Left lung (tissue), 4 donors: ENCODE measurements at regions not wholly inside any gene's neighbourhood (a gene's known extent, or its start where the extent isn't known, plus 50 kb on each side); places are given as distances from the start of the nearest gene placed in this dataset.

ENCODE experiments used
- ATAC-seq: fragments of 200-7000 bp; cut with Tn5 transposase; one replicate; pipeline ENCODE4 v1.9.1; 2020; ENCODE audit warnings: moderate library complexity
- DNase-seq, 4 donors: peaks; one replicate each; pipeline ENCODE4 v3.0.0-alpha.2; 2013 to 2020
- H3K27ac ChIP-seq, 2 donors: fragments of 200-600 bp; sonication (generic) in 1 of 2; one replicate each; pipeline versions ENCODE4 v1.5.0 to v1.8.0; 2020 to 2021
- H3K27me3 ChIP-seq, 2 donors: fragments of 200-600 bp; sonication (generic) in 1 of 2; one replicate each; pipeline versions ENCODE4 v1.5.0 to v1.8.0; 2020 to 2021
- H3K36me3 ChIP-seq, 2 donors: fragments of 200-600 bp; sonication (generic) in 1 of 2; one replicate each; pipeline versions ENCODE4 v1.5.0 to v1.8.0; 2020 to 2021
- H3K4me1 ChIP-seq, 2 donors: fragments of 200-600 bp; one replicate each; pipeline ENCODE4 v1.8.0; 2021
- H3K4me3 ChIP-seq, 2 donors: fragments of 200-600 bp; sonication (generic) in 1 of 2; one replicate each; pipeline versions ENCODE4 v1.5.0 to v1.8.0; 2020 to 2021; ENCODE audit warnings: mild to moderate bottlenecking in 1 of 2
- H3K9me3 ChIP-seq, 2 donors: fragments of 200-600 bp; sonication (generic) in 1 of 2; one replicate each; pipeline versions ENCODE4 v1.5.0 to v1.8.0; 2020 to 2021
- intact Hi-C, 2 donors: fragments of 100-400 bp; cut with DNase I; formaldehyde crosslinking; loops; one replicate each; pipeline versions ENCODE4 v1.11.2 to v1.14.2; 2022
- TF ChIP-seq, protein P1 (sequence below), 2 donors: fragments of 200-600 bp; sonication (generic) in 1 of 2; IDR thresholded peaks; one replicate each; pipeline versions ENCODE4 v1.5.0 to v1.8.0; 2021; ENCODE audit warnings: antibody characterized with exemption in 2 of 2
- donor health status: DM: no; HTN: yes; CAD: no.
- donor health status: DM: no; HTN: no; CAD: no.

DNA sequence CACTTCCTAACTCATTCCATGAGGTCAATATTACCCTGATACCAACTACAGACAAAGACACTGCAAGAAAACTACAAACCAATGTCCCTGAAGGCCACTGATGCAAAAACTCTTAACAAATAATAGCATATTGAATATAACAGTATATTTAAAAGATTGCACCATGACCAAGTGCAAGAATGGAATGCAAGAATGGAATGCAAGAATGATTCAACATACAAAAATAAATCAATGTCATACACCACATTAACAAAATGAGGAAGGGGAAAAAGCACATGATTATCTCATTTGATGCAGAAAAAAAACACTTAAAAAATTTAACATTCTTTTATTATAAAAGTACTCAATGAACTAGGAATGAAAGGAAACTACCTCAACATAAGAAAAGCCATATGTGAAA is 463.1 kb upstream of the NECTIN3 start:
- no peaks in the 10 kb centered on the region for H3K9me3 ChIP-seq
- H3K4me3 ChIP-seq, result no peak overlapping the region
- H3K27ac ChIP-seq, result no peak overlapping the region
- no peak for ATAC-seq
- no peaks in the 10 kb centered on the region for H3K4me1 ChIP-seq
- no peaks in the 10 kb centered on the region for H3K27me3 ChIP-seq
- no peaks in the 10 kb centered on the region for H3K36me3 ChIP-seq
- TF ChIP-seq, protein P1, sequence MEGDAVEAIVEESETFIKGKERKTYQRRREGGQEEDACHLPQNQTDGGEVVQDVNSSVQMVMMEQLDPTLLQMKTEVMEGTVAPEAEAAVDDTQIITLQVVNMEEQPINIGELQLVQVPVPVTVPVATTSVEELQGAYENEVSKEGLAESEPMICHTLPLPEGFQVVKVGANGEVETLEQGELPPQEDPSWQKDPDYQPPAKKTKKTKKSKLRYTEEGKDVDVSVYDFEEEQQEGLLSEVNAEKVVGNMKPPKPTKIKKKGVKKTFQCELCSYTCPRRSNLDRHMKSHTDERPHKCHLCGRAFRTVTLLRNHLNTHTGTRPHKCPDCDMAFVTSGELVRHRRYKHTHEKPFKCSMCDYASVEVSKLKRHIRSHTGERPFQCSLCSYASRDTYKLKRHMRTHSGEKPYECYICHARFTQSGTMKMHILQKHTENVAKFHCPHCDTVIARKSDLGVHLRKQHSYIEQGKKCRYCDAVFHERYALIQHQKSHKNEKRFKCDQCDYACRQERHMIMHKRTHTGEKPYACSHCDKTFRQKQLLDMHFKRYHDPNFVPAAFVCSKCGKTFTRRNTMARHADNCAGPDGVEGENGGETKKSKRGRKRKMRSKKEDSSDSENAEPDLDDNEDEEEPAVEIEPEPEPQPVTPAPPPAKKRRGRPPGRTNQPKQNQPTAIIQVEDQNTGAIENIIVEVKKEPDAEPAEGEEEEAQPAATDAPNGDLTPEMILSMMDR (IDR thresholded peaks at IDR 0.05), result no peak
- intact Hi-C loops, result no loop called here
- DNase-seq, result no peak

DNA sequence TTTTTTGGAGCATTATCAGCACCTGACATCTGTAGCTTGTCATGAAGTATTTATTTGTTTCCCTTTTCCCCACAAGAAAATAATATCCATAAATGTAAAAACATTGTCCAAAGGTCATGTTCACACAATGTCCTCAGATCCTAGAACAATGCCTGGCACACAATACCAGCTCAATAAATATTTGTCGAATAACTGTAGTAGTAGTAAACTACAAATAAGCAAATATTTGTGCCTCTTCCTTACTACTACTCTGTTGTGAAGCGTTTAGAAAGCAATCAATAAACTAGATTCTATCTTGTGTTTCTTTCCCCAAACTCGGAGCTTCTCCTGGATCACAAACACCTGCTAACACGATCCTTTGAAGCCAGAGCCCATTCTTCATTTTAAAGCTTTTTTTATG is 459.6 kb upstream of the NECTIN3 start:
- TF ChIP-seq, protein P1 (IDR thresholded peaks at IDR 0.05), result no peak
- Histone ChIP-seq H3K27me3 (no peaks in the 10 kb centered on the region), H3K9me3 (no peaks in the 10 kb centered on the region), H3K4me3 (no peak overlapping the region), H3K4me1 (no peaks in the 10 kb centered on the region), H3K27ac (no peak overlapping the region), H3K36me3 (no peaks in the 10 kb centered on the region)
- intact Hi-C loops, result no loop called here
- DNase-seq (no peak), ATAC-seq (no peak)

DNA sequence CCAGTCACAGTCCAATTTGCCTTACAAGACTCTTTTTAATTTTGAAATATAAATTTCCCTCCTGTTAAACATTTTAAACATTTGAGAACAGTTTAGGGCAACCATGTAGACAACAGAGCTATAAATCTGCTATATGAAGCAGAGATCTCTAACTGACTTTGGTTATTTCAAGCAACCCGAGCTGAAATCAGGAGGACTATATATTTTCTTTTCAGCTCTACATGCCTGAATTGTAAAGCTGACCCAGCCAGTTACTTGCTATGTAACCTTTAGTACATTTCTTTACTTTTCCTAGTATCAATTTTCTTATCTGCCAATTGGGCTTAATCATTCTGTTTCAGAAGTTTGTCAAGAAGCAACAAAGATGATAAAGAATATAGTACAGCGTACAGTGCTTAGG is 457.4 kb upstream of the NECTIN3 start:
- Histone ChIP-seq H3K4me3 (no peak overlapping the region), H3K27ac (no peak overlapping the region), H3K36me3 (no peaks in the 10 kb centered on the region), H3K27me3 (no peaks in the 10 kb centered on the region), H3K9me3 (no peaks in the 10 kb centered on the region), H3K4me1 (no peaks in the 10 kb centered on the region)
- ATAC-seq (no peak), DNase-seq (no peak)
- intact Hi-C loops, result no loop called here
- TF ChIP-seq, protein P1 (IDR thresholded peaks at IDR 0.05), result no peak

DNA sequence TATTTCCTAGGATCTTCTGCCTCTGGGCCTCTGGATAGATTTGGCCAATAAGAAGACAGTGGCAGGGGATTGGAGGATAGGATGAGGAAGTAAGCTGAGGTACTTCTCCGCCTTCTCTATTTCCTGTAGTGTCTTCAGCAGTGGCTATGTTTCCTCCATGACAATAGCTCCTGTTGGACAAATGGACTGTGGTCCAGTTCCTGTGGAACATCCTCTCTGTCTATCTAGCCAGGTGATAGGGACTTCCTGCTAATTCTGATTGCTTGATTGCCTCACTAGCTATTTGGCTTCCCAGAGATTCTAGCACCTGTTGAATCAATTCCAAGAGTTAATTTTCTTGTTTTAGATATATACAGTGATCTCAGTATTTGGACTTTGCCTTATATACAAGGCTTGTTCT is 456.2 kb upstream of the NECTIN3 start:
- no peak overlapping the region for H3K4me3 ChIP-seq
- ATAC-seq, result no peak
- H3K36me3 ChIP-seq, result no peaks in the 10 kb centered on the region
- no peak for DNase-seq
- intact Hi-C loops, result no loop called here
- no peaks in the 10 kb centered on the region for H3K9me3 ChIP-seq
- TF ChIP-seq, protein P1 (IDR thresholded peaks at IDR 0.05), result no peak
- no peak overlapping the region for H3K27ac ChIP-seq
- no peaks in the 10 kb centered on the region for H3K4me1 ChIP-seq
- H3K27me3 ChIP-seq, result no peaks in the 10 kb centered on the region

DNA sequence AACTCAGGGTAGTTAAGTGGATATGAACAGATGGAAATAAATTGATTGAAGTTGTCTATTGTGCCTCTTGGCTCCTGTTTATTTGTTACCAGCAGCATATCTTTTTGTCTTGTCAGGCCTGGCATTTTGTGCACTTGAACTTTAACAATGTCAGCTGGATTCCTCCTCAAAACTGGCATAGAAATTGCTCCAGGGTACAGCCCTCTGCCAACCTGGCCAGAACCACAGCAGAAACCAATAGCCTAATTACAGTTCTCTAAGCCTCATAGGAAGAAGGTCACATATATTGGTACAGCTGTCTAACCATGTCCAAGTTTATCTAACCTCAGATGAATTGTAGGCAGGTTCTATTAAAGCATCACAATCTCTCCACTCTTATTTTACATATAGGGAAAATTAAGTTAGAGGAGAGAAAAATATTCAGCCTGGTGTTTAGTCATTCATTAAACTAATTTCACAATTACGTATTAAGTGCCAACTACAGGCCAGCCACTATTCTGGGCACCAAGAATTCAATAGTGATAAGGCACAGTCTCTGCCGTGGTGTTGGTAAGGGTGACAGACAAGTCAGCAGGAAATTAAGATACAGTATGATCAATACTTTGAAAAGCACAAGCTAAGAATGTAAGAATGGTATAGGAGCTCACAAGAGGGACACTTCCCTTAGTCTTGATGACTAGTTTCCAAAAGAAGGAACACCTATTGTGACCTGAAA is 452.9 kb upstream of the NECTIN3 start:
- no peaks in the 10 kb centered on the region for H3K9me3 ChIP-seq
- no peaks in the 10 kb centered on the region for H3K27me3 ChIP-seq
- ATAC-seq, result no peak
- intact Hi-C loops, result no loop called here
- TF ChIP-seq, protein P1 (IDR thresholded peaks at IDR 0.05), result no peak
- no peak for DNase-seq
- no peak overlapping the region for H3K27ac ChIP-seq
- H3K4me1 ChIP-seq, result no peaks in the 10 kb centered on the region
- no peaks in the 10 kb centered on the region for H3K36me3 ChIP-seq
- no peak overlapping the region for H3K4me3 ChIP-seq
